ENCODE measurements at regions not wholly inside any gene's neighbourhood (a gene's known extent, or its start where the extent isn't known, plus 50 kb on each side); places are given as distances from the start of the nearest gene placed in this dataset.

DNA sequence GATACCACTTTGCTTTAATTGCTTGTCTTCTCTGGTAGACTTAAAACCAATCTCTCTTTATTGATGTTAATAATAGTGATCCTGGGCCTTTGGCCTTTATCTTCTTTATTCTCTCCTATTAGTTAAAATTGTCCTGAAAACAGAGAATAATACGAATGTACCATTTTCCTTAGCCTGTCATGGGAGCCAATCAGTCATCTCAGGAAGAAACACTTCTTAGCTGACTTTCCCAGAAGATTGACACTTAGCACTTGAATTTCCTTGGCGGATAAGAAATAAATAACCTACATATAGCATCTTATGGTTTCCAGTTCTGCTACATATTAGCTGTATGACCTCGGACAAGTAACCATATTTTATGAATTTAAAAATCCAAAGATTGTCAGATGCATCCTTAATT, 338.4 kb upstream of the SLC14A2 start:
- H3K4me3 Mint-ChIP-seq, result no peak overlapping the region
- no peaks in the 10 kb centered on the region for H3K36me3 Mint-ChIP-seq (ENCODE audit: low read depth)
- H3K27me3 Mint-ChIP-seq, result no peaks in the 10 kb centered on the region
- no peak overlapping the region for H3K27ac Mint-ChIP-seq
- intact Hi-C loops (cut with micrococcal nuclease), result no loop called here
- no peaks in the 10 kb centered on the region for H3K9me3 Mint-ChIP-seq
- H3K4me1 Mint-ChIP-seq (ENCODE audit: low read depth), result no peaks in the 10 kb centered on the region

DNA sequence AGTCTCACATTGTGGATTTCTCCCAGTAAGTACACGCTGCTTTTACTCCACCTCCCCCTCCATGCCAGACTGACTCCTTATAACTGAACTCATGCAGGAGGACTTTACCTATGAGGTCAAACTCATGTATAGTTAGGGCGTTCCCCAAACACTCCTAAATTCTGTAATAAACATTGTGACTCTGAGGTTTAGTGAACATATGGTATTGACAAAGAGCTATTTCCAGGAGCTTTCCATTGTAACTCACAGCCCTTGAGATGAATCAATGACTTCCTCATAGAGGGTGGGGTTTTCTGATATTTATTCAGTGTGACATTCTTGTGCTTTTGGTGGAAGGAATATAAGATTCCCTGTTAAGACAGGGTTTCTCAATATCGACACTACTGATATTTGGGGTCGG, 337.4 kb upstream of the SLC14A2 start:
- Mint-ChIP-seq H3K27ac (no peak overlapping the region), H3K27me3 (no peaks in the 10 kb centered on the region), H3K36me3 (ENCODE audit: low read depth) (no peaks in the 10 kb centered on the region), H3K4me3 (no peak overlapping the region), H3K9me3 (no peaks in the 10 kb centered on the region), H3K4me1 (ENCODE audit: low read depth) (no peaks in the 10 kb centered on the region)
- intact Hi-C loops (cut with micrococcal nuclease), result no loop called here

DNA sequence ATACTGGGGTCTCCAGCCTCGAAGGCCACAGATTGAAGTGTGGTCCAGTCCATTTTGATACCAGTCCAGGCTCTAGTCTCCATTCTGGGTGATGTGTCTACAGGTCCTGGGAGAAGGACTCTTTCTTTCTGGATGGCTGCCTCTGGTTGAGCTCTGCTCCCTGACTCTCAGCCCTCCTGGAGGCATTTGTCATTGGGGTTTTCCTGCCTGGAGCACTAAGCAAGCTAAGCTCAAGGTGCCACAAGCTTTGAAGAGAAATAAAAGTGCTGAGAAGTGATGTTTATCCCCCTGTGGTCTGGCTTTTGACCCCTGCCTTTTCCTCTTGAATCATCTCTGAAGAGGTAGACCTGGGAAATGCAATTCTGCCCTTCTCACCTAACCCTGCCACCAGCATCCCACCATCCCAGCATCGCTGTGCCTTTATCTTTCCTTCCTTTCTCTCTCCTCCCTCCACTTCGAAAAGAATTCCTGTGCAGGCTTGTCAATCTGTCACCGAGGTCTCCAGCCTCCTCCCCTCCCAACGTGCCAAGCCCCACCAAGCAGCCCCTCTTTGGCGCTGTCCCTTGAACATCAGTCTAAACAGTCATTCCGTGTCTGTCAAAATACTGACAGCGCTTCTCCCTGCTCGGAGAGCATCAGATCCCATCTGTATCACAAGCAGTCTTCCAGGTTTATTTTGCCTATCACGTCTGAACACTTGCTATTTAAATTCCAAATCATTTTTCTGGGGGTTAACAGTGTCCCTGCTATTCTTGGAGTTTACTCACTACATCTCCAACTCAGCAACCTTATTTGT, 334.6 kb upstream of the SLC14A2 start:
- H3K36me3 Mint-ChIP-seq (ENCODE audit: low read depth), result no peaks in the 10 kb centered on the region

DNA sequence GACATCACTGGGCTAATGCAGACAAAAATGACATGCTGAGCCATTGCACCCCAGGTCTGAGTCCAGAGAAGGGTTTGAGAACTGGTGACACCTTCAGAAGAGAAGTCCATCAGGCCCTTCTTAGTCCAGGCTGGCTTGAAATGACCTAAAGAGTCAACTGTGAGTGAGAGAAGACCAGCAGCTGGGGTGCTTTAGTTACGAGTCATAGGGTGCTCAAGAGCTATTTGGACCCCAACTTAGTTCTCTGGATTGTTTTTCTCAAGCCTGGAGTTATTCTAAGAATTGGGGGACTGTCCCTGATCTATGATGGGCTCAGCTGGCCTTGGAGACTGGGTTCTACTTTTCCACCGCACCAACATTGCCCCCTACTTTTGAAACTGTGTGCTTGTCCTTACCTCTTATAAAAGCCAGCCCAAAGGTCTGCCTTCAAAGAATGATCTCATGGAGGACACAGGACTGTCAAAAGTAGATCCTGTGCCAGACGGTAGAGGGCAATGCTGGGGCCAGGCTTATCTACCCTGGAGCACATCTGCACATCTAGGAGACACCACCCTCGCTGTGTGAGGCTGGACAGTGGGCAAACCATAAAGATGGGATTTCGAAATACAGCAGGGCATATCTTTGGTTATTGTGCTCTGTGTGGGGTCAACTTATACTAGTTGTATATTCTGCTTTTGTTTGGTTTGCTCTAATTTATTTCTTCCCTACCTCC, 333.0 kb upstream of the SLC14A2 start:
- H3K27me3 Mint-ChIP-seq, result no peaks in the 10 kb centered on the region
- no peaks in the 10 kb centered on the region for H3K9me3 Mint-ChIP-seq
- no peak overlapping the region for H3K4me3 Mint-ChIP-seq
- no peak overlapping the region for H3K27ac Mint-ChIP-seq
- H3K4me1 Mint-ChIP-seq (ENCODE audit: low read depth), result peaks cover 15% of the 10 kb centered on the region
- no peaks in the 10 kb centered on the region for H3K36me3 Mint-ChIP-seq (ENCODE audit: low read depth)
- intact Hi-C loops (cut with micrococcal nuclease), result no loop called here

More for the DNA sequence above, 334.6 kb upstream of the SLC14A2 start:
- H3K9me3 Mint-ChIP-seq, result no peaks in the 10 kb centered on the region
- intact Hi-C loops (cut with micrococcal nuclease), result no loop called here
- no peaks in the 10 kb centered on the region for H3K27me3 Mint-ChIP-seq
- H3K4me3 Mint-ChIP-seq, result no peak overlapping the region
- H3K4me1 Mint-ChIP-seq (ENCODE audit: low read depth), result peaks cover 7% of the 10 kb centered on the region
- no peak overlapping the region for H3K27ac Mint-ChIP-seq

DNA sequence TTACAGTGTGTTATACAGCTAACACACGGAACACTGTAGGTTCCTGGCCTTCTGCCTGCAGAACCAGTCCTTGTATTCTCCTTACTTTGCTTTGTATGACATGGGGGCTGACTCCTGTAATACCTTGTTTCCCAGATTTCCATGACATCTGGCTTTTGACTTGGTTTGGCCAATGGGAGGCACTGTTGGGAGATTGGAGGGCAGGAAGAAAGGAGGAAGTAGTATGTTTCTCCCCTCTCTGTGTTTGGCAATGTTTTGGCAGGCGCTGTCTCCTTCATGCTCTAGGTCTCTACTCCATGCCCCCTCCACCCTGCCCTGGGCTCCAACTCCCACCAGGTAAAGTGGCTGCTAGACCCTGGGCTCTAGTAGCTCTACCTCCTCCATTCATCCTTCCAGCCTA, 331.1 kb upstream of the SLC14A2 start:
- intact Hi-C loops (cut with micrococcal nuclease), result no loop called here
- Mint-ChIP-seq H3K36me3 (ENCODE audit: low read depth) (no peaks in the 10 kb centered on the region), H3K4me3 (no peak overlapping the region), H3K9me3 (no peaks in the 10 kb centered on the region), H3K27ac (no peak overlapping the region), H3K27me3 (peaks cover 2% of the 10 kb centered on the region), H3K4me1 (ENCODE audit: low read depth) (peaks cover 15% of the 10 kb centered on the region)

DNA sequence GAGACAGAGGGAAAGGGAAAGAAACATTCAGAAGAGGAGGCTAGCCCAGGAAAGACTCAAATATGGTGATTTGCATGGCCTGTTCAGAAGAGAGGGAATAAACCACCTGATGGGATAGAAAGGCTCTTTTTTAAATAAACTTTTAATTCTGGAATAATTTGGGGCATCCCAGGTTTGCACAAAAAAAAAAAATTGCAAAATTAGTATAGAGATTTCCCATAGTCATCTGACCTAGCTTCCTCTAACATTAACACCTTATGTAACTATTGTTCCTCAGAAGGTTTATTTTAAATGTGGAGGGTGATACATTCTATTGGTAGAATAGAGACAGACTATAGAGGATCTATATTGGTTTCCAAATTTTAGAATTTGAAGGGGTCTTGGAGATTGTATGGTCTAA, 330.4 kb upstream of the SLC14A2 start:
- peaks cover 15% of the 10 kb centered on the region for H3K4me1 Mint-ChIP-seq (ENCODE audit: low read depth)
- no peaks in the 10 kb centered on the region for H3K9me3 Mint-ChIP-seq
- no peak overlapping the region for H3K4me3 Mint-ChIP-seq
- peaks cover 4% of the 10 kb centered on the region for H3K27me3 Mint-ChIP-seq
- H3K27ac Mint-ChIP-seq, result no peak overlapping the region
- intact Hi-C loops (cut with micrococcal nuclease), result no loop called here
- no peaks in the 10 kb centered on the region for H3K36me3 Mint-ChIP-seq (ENCODE audit: low read depth)

DNA sequence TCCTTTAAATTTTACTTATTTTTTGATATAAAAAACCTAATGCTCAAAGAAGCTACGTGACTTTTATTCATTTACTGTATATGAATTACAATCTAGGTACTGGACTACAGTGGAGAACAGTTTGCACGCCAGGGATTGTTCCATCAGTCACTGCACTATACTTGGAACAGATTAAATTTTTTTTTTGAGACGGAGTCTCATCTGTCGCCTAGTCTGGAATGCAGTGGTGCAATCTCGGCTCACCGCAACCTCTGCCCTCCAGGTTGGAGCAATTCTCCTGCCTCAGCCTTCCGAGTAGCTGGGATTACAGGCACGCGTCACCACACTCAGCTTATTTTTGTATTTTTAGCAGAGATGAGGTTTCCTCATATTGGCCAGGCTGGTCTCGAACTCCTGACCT, 330.0 kb upstream of the SLC14A2 start:
- no peak overlapping the region for H3K4me3 Mint-ChIP-seq
- H3K9me3 Mint-ChIP-seq, result no peaks in the 10 kb centered on the region

DNA sequence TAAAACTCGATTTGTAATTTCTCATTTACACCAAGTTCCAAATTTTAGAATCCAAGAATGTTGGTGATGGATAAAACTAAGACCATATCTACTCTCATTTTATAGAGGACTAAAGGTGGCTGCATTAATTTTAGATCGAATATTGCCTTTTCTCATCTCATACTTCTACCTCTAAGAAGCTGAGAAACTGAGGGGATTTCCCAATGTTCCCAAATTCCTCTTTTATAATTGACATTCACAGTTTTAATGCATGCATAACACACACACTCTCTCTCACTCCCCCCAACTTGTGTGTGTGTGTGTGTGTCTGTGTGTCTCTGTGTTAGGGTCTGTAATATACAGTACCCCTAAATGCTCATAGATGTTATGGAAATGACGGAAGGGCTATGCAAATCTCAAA, 328.8 kb upstream of the SLC14A2 start:
- no peaks in the 10 kb centered on the region for H3K9me3 Mint-ChIP-seq
- no peak overlapping the region for H3K4me3 Mint-ChIP-seq
- no peaks in the 10 kb centered on the region for H3K36me3 Mint-ChIP-seq (ENCODE audit: low read depth)
- H3K4me1 Mint-ChIP-seq (ENCODE audit: low read depth), result peaks cover 22% of the 10 kb centered on the region
- peaks cover 4% of the 10 kb centered on the region for H3K27me3 Mint-ChIP-seq
- no peak overlapping the region for H3K27ac Mint-ChIP-seq
- intact Hi-C loops (cut with micrococcal nuclease), result no loop called here

More for the DNA sequence above, 330.0 kb upstream of the SLC14A2 start:
- Mint-ChIP-seq H3K4me1 (ENCODE audit: low read depth) (peaks cover 15% of the 10 kb centered on the region), H3K27me3 (peaks cover 4% of the 10 kb centered on the region), H3K36me3 (ENCODE audit: low read depth) (no peaks in the 10 kb centered on the region), H3K27ac (no peak overlapping the region)
- intact Hi-C loops (cut with micrococcal nuclease), result no loop called here

DNA sequence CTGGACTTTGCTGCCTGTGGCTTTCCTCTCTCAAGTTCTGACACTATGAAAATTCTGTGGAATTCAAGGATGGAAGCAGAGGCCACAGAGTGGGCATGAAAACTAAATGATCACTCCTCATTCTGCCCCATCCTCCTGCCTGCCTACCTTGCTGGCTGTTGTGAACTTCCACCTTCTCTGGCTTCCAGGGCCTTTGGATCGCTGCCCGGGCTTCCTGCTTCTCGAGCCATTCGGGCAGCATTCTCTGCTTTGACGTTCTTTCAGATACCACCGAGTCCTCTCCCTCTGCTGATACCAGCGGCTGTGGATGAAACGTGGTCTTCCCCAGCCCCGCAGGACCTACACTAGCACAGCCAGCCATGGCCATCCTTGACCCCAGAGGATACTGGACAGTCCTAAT, 327.7 kb upstream of the SLC14A2 start:
- Mint-ChIP-seq H3K4me1 (ENCODE audit: low read depth) (peaks cover 30% of the 10 kb centered on the region), H3K9me3 (no peaks in the 10 kb centered on the region), H3K27ac (no peak overlapping the region), H3K36me3 (ENCODE audit: low read depth) (no peaks in the 10 kb centered on the region), H3K27me3 (peaks cover 4% of the 10 kb centered on the region), H3K4me3 (no peak overlapping the region)
- intact Hi-C loops (cut with micrococcal nuclease), result no loop called here

DNA sequence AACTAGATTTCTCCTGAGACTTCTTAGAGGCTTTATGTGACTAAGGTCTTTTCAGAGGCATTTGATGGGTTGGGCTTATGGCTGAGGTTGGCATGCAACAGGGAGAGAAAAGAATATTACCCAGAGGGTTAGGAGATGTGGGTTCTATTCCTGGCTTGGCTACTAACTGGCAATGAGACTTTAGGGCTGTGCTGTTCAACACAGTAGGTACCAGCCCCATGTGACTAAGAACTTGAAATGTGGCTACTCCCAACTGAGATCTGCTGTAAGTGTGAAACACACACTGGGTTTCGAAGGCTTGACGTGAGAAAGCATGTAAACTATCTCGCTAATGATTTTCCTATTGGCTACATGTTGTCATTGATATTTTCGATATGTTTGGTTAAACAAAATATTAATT, 324.9 kb upstream of the SLC14A2 start:
- peaks cover 23% of the 10 kb centered on the region for H3K4me1 Mint-ChIP-seq (ENCODE audit: low read depth)
- H3K27me3 Mint-ChIP-seq, result peaks cover 4% of the 10 kb centered on the region
- no peak overlapping the region for H3K27ac Mint-ChIP-seq
- intact Hi-C loops (cut with micrococcal nuclease), result no loop called here
- no peak overlapping the region for H3K4me3 Mint-ChIP-seq
- H3K9me3 Mint-ChIP-seq, result no peaks in the 10 kb centered on the region
- no peaks in the 10 kb centered on the region for H3K36me3 Mint-ChIP-seq (ENCODE audit: low read depth)

DNA sequence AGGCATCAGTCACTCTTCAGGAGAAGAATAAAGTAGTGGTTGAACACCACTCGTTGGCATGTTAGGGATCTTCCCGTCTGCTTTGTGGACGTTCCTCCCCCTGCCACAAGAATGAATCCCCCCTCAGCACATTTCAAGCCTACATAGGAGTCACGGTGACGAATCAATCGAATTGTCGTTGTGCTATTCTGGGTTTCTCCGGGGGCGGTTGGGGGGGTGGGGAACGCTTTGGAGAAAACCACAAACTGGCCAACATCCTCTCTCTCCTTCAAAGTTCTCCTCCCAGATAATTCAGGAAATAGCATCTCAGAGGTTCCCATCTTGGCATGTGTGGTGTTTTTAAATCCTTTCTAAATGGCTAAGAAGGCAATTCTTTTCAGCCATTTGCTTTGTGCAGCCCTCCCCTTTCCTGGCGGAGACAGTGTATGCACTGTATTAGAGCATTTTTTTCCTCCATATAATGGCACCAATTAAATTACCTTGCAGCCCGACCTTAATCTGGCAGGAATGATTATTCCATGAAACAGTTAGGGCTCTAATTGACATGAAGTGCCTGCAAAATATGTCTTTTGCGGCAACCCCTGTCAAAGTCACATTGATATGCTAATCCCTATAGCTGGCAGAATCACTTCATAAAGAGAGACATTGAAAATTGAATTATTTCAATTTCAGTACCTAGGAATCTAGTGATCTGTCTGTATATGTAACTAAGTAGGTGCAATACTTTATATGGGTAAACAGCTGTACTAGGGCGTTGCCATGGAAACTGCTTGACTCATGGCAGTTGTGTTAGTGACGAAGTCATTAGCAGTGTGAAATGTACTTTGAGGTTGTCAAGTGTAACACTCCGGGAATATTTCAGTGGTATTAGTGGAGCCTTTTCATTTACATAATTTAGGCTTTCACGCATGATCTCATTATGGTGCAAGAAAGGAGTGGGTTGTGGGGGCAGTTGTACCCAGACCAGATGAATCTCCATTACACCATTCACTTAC, 323.4 kb upstream of the SLC14A2 start:
- H3K4me1 Mint-ChIP-seq (ENCODE audit: low read depth), result peaks cover 15% of the 10 kb centered on the region
- H3K9me3 Mint-ChIP-seq, result no peaks in the 10 kb centered on the region
- peak overlapping the region; percentile 6 for H3K4me3 Mint-ChIP-seq
- H3K27me3 Mint-ChIP-seq, result peaks cover 4% of the 10 kb centered on the region
- H3K27ac Mint-ChIP-seq, result no peak overlapping the region
- no peaks in the 10 kb centered on the region for H3K36me3 Mint-ChIP-seq (ENCODE audit: low read depth)
- intact Hi-C loops (cut with micrococcal nuclease), result no loop called here

DNA sequence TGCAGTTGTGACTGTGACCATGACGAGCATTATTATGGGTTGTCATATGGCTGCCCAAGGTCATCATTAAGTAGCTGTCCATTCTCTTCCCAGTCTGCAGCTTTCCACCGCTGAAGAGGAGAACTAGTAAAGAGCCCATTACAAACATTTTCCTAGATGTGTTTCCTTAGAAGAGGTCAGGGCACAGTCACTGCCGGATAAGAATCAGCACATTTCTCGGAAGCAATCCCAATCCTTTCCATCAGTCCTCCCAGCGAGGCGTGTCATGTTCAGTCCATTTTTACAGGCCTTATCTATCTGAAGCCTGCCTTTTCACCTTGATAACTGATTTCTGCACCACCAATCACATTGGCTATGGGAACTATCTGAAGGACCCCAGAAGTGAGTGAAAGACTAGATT, 319.9 kb upstream of the SLC14A2 start:
- Mint-ChIP-seq H3K4me3 (no peak overlapping the region), H3K4me1 (ENCODE audit: low read depth) (peaks cover 15% of the 10 kb centered on the region), H3K27me3 (no peaks in the 10 kb centered on the region), H3K27ac (no peak overlapping the region), H3K36me3 (ENCODE audit: low read depth) (no peaks in the 10 kb centered on the region), H3K9me3 (no peaks in the 10 kb centered on the region)
- intact Hi-C loops (cut with micrococcal nuclease), result no loop called here

DNA sequence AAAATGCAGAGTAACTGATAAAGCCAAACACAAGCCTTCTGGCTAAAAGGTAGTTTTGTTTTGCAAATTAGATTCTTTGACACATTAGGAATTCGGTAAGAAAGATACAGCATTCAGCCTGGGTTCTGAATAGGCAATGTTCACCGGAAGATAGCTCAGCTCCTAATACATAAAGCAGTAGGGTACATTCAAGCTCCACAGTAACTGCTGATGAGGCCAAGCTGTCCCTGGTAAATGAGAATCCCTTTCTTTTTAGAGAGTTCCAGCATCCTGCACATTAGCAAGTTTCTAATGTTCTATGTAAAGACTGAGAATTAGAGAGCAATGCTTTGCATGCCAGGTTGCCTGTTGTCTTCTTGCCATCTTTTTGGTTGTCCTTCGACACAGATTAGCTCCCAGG, 316.3 kb upstream of the SLC14A2 start:
- H3K4me1 Mint-ChIP-seq (ENCODE audit: low read depth), result no peaks in the 10 kb centered on the region
- H3K9me3 Mint-ChIP-seq, result no peaks in the 10 kb centered on the region
- H3K27me3 Mint-ChIP-seq, result no peaks in the 10 kb centered on the region
- no peak overlapping the region for H3K27ac Mint-ChIP-seq
- no peaks in the 10 kb centered on the region for H3K36me3 Mint-ChIP-seq (ENCODE audit: low read depth)
- no peak overlapping the region for H3K4me3 Mint-ChIP-seq
- intact Hi-C loops (cut with micrococcal nuclease), result no loop called here

DNA sequence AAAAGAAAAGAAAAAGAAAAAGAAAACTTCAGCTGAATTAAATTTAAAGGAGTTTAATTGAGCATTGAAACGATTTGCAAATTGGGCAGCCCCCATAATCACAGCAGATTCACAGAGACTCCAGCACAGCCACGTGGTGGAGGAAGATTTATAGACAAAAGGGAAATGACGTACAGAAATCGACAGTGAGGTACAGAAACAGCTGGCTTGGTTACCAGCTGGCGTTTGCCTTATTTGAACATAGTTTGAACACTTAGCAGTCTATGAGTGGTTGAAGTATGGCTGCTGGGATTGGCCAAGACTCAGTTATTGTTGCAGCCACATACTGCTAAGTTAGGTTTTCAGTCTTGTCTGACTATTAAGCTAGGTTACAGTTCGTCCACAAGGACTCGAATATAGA, 312.2 kb upstream of the SLC14A2 start:
- Mint-ChIP-seq H3K4me1 (ENCODE audit: low read depth) (no peaks in the 10 kb centered on the region), H3K4me3 (no peak overlapping the region), H3K27ac (no peak overlapping the region), H3K36me3 (ENCODE audit: low read depth) (no peaks in the 10 kb centered on the region), H3K9me3 (no peaks in the 10 kb centered on the region), H3K27me3 (no peaks in the 10 kb centered on the region)
- intact Hi-C loops (cut with micrococcal nuclease), result no loop called here

Data from dendritic cell treated with granulocyte-macrophage colony-stimulating factor and Interleukin-4, amounts not matched to agents 40 ng/mL and 50 ng/mL, for 4 days (primary cell).